Immature natural killer cell (primary cell): ENCODE measurements at regions not wholly inside any gene's neighbourhood (a gene's known extent, or its start where the extent isn't known, plus 50 kb on each side); places are given as distances from the start of the nearest gene placed in this dataset.

Source experiments
- DNase-seq, 3 donors: peaks; one replicate each; pipeline ENCODE4 v3.0.0; 2022; ENCODE audit warnings: mixed read lengths in 1 of 3
- H3K27ac Mint-ChIP-seq, 6 donors: one replicate each; pipeline ENCODE4 v1.8.0; 2020; ENCODE audit warnings: mixed read lengths in 6 of 6, mild to moderate bottlenecking in 5 of 6, inconsistent platforms in 4 of 6, moderate library complexity in 3 of 6
- H3K27me3 Mint-ChIP-seq, 3 donors: one replicate each; pipeline ENCODE4 v1.8.0; 2020 to 2021; ENCODE audit warnings: low read depth in 3 of 3, mild to moderate bottlenecking in 3 of 3, mixed read lengths in 3 of 3, moderate library complexity in 3 of 3, inconsistent platforms in 1 of 3
- H3K36me3 Mint-ChIP-seq, 3 donors: one replicate each; pipeline ENCODE4 v1.8.0; 2020; ENCODE audit warnings: mixed read lengths in 3 of 3, inconsistent platforms in 2 of 3, mild to moderate bottlenecking in 2 of 3
- H3K4me1 Mint-ChIP-seq, 2 donors: one replicate each; pipeline ENCODE4 v1.8.0; 2020; ENCODE audit warnings: inconsistent platforms in 2 of 2, mild to moderate bottlenecking in 2 of 2, mixed read lengths in 2 of 2, moderate library complexity in 1 of 2
- H3K4me3 Mint-ChIP-seq, 5 donors: one replicate each; pipeline ENCODE4 v1.8.0; 2020; ENCODE audit warnings: mild to moderate bottlenecking in 5 of 5, mixed read lengths in 5 of 5, inconsistent platforms in 3 of 5, moderate library complexity in 3 of 5
- H3K9me3 Mint-ChIP-seq, 6 donors: one replicate each; pipeline ENCODE4 v1.8.0; 2020; ENCODE audit warnings: mild to moderate bottlenecking in 6 of 6, mixed read lengths in 6 of 6, inconsistent platforms in 4 of 6, moderate library complexity in 3 of 6

- DNase-seq: no peak
- peaks cover 0 to 5% (median 0%) of the 10 kb centered on the region in 3 donors for H3K36me3 Mint-ChIP-seq
- H3K27ac Mint-ChIP-seq: no peak overlapping the region
- peaks cover 0 to 8% (median 0%) of the 10 kb centered on the region in 6 donors for H3K9me3 Mint-ChIP-seq
- no peak overlapping the region for H3K4me3 Mint-ChIP-seq
- H3K4me1 Mint-ChIP-seq: peaks cover 10 to 14% of the 10 kb centered on the region in 2 donors
- H3K27me3 Mint-ChIP-seq: peaks cover 0 to 3% (median 1%) of the 10 kb centered on the region in 3 donors
Measured at GRCh38 chr6:45743028-45743615, 272.5 kb downstream of the CLIC5 start.

GRCh38 chr6:45742591-45742990 lies 273.1 kb downstream of the CLIC5 start:
- Mint-ChIP-seq H3K27me3 (peaks cover 0 to 5% (median 1%) of the 10 kb centered on the region in 3 donors), H3K4me3 (no peak overlapping the region), H3K4me1 (peaks cover 10 to 18% of the 10 kb centered on the region in 2 donors), H3K36me3 (peaks cover 0 to 5% (median 0%) of the 10 kb centered on the region in 3 donors), H3K9me3 (peaks cover 0 to 6% (median 0%) of the 10 kb centered on the region in 6 donors), H3K27ac (no peak overlapping the region)
- DNase-seq: no peak

- H3K27me3 Mint-ChIP-seq: peaks cover 0 to 3% (median 1%) of the 10 kb centered on the region in 3 donors
- no peak overlapping the region for H3K4me3 Mint-ChIP-seq
- H3K9me3 Mint-ChIP-seq: no peaks in the 10 kb centered on the region
- H3K27ac Mint-ChIP-seq: peak overlapping the region in 1 of 6 donors; percentile 51
- H3K4me1 Mint-ChIP-seq: peaks cover 10 to 22% of the 10 kb centered on the region in 2 donors
- H3K36me3 Mint-ChIP-seq: no peaks in the 10 kb centered on the region
- DNase-seq: peak; percentile 3 to 9 (median 7)
Measured at GRCh38 chr6:45741437-45742171, 274.1 kb downstream of the CLIC5 start.

- H3K27ac Mint-ChIP-seq: no peak overlapping the region
- H3K4me3 Mint-ChIP-seq: no peak overlapping the region
- H3K36me3 Mint-ChIP-seq: no peaks in the 10 kb centered on the region
- DNase-seq: no peak
- peaks cover 10 to 22% of the 10 kb centered on the region in 2 donors for H3K4me1 Mint-ChIP-seq
- peaks cover 0 to 3% (median 1%) of the 10 kb centered on the region in 3 donors for H3K27me3 Mint-ChIP-seq
- H3K9me3 Mint-ChIP-seq: no peaks in the 10 kb centered on the region
Measured at GRCh38 chr6:45739058-45739457, 276.6 kb downstream of the CLIC5 start.

GRCh38 chr6:45738057-45738455 lies 277.6 kb downstream of the CLIC5 start:
- peaks cover 3% of the 10 kb centered on the region in 3 donors for H3K27me3 Mint-ChIP-seq
- no peaks in the 10 kb centered on the region for H3K36me3 Mint-ChIP-seq
- DNase-seq: no peak
- H3K27ac Mint-ChIP-seq: no peak overlapping the region
- peaks cover 10 to 22% of the 10 kb centered on the region in 2 donors for H3K4me1 Mint-ChIP-seq
- no peaks in the 10 kb centered on the region for H3K9me3 Mint-ChIP-seq
- H3K4me3 Mint-ChIP-seq: no peak overlapping the region

- Mint-ChIP-seq H3K27ac (no peak overlapping the region), H3K4me1 (peaks cover 10 to 22% of the 10 kb centered on the region in 2 donors), H3K27me3 (peaks cover 3% of the 10 kb centered on the region in 3 donors), H3K9me3 (no peaks in the 10 kb centered on the region), H3K36me3 (no peaks in the 10 kb centered on the region), H3K4me3 (no peak overlapping the region)
- DNase-seq: no peak
Measured at GRCh38 chr6:45737331-45738056, 278.2 kb downstream of the CLIC5 start.

GRCh38 chr6:45736134-45736533 lies 279.5 kb downstream of the CLIC5 start:
- H3K9me3 Mint-ChIP-seq: no peaks in the 10 kb centered on the region
- DNase-seq: no peak
- no peak overlapping the region for H3K4me3 Mint-ChIP-seq
- no peaks in the 10 kb centered on the region for H3K36me3 Mint-ChIP-seq
- H3K4me1 Mint-ChIP-seq: peaks cover 1 to 11% of the 10 kb centered on the region in 2 donors
- peaks cover 2 to 3% (median 3%) of the 10 kb centered on the region in 3 donors for H3K27me3 Mint-ChIP-seq
- H3K27ac Mint-ChIP-seq: no peak overlapping the region

GRCh38 chr6:45732731-45733130 lies 282.9 kb downstream of the CLIC5 start:
- DNase-seq: no peak
- Mint-ChIP-seq H3K9me3 (no peaks in the 10 kb centered on the region), H3K27ac (no peak overlapping the region), H3K27me3 (peaks cover 0 to 4% (median 3%) of the 10 kb centered on the region in 3 donors), H3K4me3 (no peak overlapping the region), H3K4me1 (peaks cover 0 to 5% of the 10 kb centered on the region in 2 donors), H3K36me3 (no peaks in the 10 kb centered on the region)

GRCh38 chr6:45730232-45730631 lies 285.4 kb downstream of the CLIC5 start:
- Mint-ChIP-seq H3K4me3 (no peak overlapping the region), H3K27me3 (peaks cover 0 to 4% (median 3%) of the 10 kb centered on the region in 3 donors), H3K4me1 (no peaks in the 10 kb centered on the region), H3K36me3 (no peaks in the 10 kb centered on the region), H3K27ac (no peak overlapping the region), H3K9me3 (no peaks in the 10 kb centered on the region)
- DNase-seq: no peak

GRCh38 chr6:45728674-45729073 lies 287.0 kb downstream of the CLIC5 start:
- Mint-ChIP-seq H3K4me3 (no peak overlapping the region), H3K4me1 (no peaks in the 10 kb centered on the region), H3K27me3 (peaks cover 0 to 3% (median under 1%) of the 10 kb centered on the region in 3 donors), H3K9me3 (no peaks in the 10 kb centered on the region), H3K27ac (no peak overlapping the region), H3K36me3 (no peaks in the 10 kb centered on the region)
- DNase-seq: no peak

GRCh38 chr6:45727819-45728449 lies 287.7 kb downstream of the CLIC5 start:
- Mint-ChIP-seq H3K36me3 (no peaks in the 10 kb centered on the region), H3K27ac (no peak overlapping the region)

GRCh38 chr6:45727228-45727627 lies 288.4 kb downstream of the CLIC5 start:
- Mint-ChIP-seq H3K27me3 (peaks cover 0 to 2% (median 0%) of the 10 kb centered on the region in 3 donors), H3K4me3 (no peak overlapping the region), H3K4me1 (no peaks in the 10 kb centered on the region), H3K9me3 (peaks cover 0 to 5% (median 0%) of the 10 kb centered on the region in 6 donors), H3K27ac (no peak overlapping the region), H3K36me3 (no peaks in the 10 kb centered on the region)
- DNase-seq: no peak

More at GRCh38 chr6:45727819-45728449, 287.7 kb downstream of the CLIC5 start:
- Mint-ChIP-seq H3K4me3 (no peak overlapping the region), H3K9me3 (peaks cover 0 to 3% (median 0%) of the 10 kb centered on the region in 6 donors), H3K27me3 (peaks cover 0 to 2% (median 0%) of the 10 kb centered on the region in 3 donors), H3K4me1 (no peaks in the 10 kb centered on the region)
- no peak for DNase-seq

- H3K4me1 Mint-ChIP-seq: no peaks in the 10 kb centered on the region
Measured at GRCh38 chr6:45726444-45726843, 289.2 kb downstream of the CLIC5 start.

More at GRCh38 chr6:45726444-45726843, 289.2 kb downstream of the CLIC5 start:
- Mint-ChIP-seq H3K27ac (peak overlapping the region in 1 of 6 donors; percentile 18), H3K36me3 (no peaks in the 10 kb centered on the region), H3K9me3 (peaks cover 0 to 5% (median 0%) of the 10 kb centered on the region in 6 donors), H3K27me3 (peaks cover 0 to 2% (median 0%) of the 10 kb centered on the region in 3 donors), H3K4me3 (no peak overlapping the region)
- DNase-seq: no peak
